Testis (tissue), 2 donors: ENCODE measurements at regions not wholly inside any gene's neighbourhood (a gene's known extent, or its start where the extent isn't known, plus 50 kb on each side); places are given as distances from the start of the nearest gene placed in this dataset.

Source experiments
- DNase-seq: peaks from one replicate; pipeline ENCODE4 v3.0.0-alpha.2; 2019
- H3K27ac ChIP-seq, 2 donors: fragments of 200-600 bp; sonication (generic); one replicate each; pipeline ENCODE4 v1.5.1; 2019
- H3K27me3 ChIP-seq: fragments of 200-600 bp; sonication (generic); one replicate; pipeline ENCODE4 v1.5.1; 2019
- H3K36me3 ChIP-seq: fragments of 200-600 bp; sonication (generic); one replicate; pipeline ENCODE4 v1.5.1; 2017; ENCODE audit warnings: low read depth; ENCODE audit errors: missing control alignments
- H3K4me1 ChIP-seq: fragments of 200-600 bp; sonication (generic); one replicate; pipeline ENCODE4 v1.5.1; 2019
- H3K4me3 ChIP-seq, 2 donors: fragments of 200-600 bp; sonication (generic); one replicate each; pipeline ENCODE4 v1.5.1; 2017 to 2019
- H3K9me3 ChIP-seq: fragments of 200-600 bp; sonication (generic); one replicate; pipeline ENCODE4 v1.5.1; 2017
- POLR2A ChIP-seq: fragments of 450-650 bp; IDR thresholded peaks from one replicate; pipeline ENCODE4 v1.6.1; 2017; ENCODE audit warnings: antibody characterized with exemption, mild to moderate bottlenecking, moderate library complexity
- WGBS, 2 donors: methylation state at CpG; one replicate each; pipeline ENCODE4 v1.1.5; 2018; 5-methylcytosine and 5-hydroxymethylcytosine counted together
- intact Hi-C: fragments of 100-400 bp; cut with DNase I; formaldehyde crosslinking; loops from one replicate; pipeline ENCODE4 v1.15.1; 2023; ENCODE audit warnings: low total_unique reads
- TF ChIP-seq, protein P1 (sequence below), 3 experiments: fragments of 450-650 bp in 2 of 3; fragments of 200-600 bp in 1 of 3; sonication (generic) in 1 of 3; IDR thresholded peaks; one replicate each; pipeline ENCODE4 v1.5.1; 2016 to 2019; ENCODE audit warnings: antibody characterized with exemption in 3 of 3, mild to moderate bottlenecking in 2 of 3, moderate library complexity in 1 of 3

- no peaks in the 10 kb centered on the region for H3K27me3 ChIP-seq
- H3K4me3 ChIP-seq = no peak overlapping the region
- 81 to 82% methylated on average over 16 to 18 of the region's 18 CpGs for WGBS, 2 donors
- no peaks in the 10 kb centered on the region for H3K4me1 ChIP-seq
- DNase-seq = peak; percentile 6
- intact Hi-C loops = no loop called here
- no peaks in the 10 kb centered on the region for H3K9me3 ChIP-seq
- no peak overlapping the region for H3K27ac ChIP-seq
- TF ChIP-seq, protein P1, sequence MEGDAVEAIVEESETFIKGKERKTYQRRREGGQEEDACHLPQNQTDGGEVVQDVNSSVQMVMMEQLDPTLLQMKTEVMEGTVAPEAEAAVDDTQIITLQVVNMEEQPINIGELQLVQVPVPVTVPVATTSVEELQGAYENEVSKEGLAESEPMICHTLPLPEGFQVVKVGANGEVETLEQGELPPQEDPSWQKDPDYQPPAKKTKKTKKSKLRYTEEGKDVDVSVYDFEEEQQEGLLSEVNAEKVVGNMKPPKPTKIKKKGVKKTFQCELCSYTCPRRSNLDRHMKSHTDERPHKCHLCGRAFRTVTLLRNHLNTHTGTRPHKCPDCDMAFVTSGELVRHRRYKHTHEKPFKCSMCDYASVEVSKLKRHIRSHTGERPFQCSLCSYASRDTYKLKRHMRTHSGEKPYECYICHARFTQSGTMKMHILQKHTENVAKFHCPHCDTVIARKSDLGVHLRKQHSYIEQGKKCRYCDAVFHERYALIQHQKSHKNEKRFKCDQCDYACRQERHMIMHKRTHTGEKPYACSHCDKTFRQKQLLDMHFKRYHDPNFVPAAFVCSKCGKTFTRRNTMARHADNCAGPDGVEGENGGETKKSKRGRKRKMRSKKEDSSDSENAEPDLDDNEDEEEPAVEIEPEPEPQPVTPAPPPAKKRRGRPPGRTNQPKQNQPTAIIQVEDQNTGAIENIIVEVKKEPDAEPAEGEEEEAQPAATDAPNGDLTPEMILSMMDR (IDR thresholded peaks at IDR 0.05) = no peak
- no peaks in the 10 kb centered on the region for H3K36me3 ChIP-seq
These were observed 178.4 kb upstream of the MVB12B start for GRCh38 chr9:126147936-126148870.

- Histone ChIP-seq H3K4me3 (no peak overlapping the region), H3K9me3 (no peaks in the 10 kb centered on the region), H3K27me3 (no peaks in the 10 kb centered on the region), H3K27ac (no peak overlapping the region), H3K36me3 (no peaks in the 10 kb centered on the region), H3K4me1 (no peaks in the 10 kb centered on the region)
- TF ChIP-seq, protein P1 (IDR thresholded peaks at IDR 0.05) = no peak
- no peak for TF ChIP-seq POLR2A
- WGBS, 2 donors = 42 to 96% methylated on average over 1 to 4 of the region's 4 CpGs
- no peak for DNase-seq
- intact Hi-C loops = no loop called here
These were observed 177.6 kb upstream of the MVB12B start for GRCh38 chr9:126148994-126149393.

DNA sequence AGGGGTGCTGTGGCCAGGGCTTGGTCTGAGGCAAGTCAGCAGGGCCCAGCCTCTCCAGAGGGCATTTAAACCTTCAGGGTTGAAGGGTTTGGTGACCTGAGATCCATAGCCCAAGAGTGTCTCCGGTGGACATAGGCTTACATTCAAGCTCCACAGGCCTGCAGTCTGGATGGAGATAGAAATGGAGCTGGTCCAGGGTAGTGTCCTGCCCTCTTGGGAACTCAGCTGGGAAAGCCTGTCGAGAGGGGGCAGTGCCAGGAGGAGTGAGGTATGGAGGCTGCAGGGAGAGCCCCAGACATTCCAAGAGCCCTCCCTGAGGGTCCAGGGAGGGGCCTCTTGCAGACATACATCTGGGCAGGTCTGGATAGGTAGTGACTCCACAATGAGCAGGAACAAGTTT, 177.0 kb upstream of the MVB12B start:
- H3K27me3 ChIP-seq = no peaks in the 10 kb centered on the region
- H3K36me3 ChIP-seq = no peaks in the 10 kb centered on the region
- DNase-seq = peak; percentile 6
- 75 to 83% methylated on average over 2 of the region's 2 CpGs for WGBS, 2 donors
- H3K4me3 ChIP-seq = no peak overlapping the region
- no peak for TF ChIP-seq POLR2A
- TF ChIP-seq, protein P1 (IDR thresholded peaks at IDR 0.05) = no peak
- no peaks in the 10 kb centered on the region for H3K9me3 ChIP-seq
- H3K27ac ChIP-seq = no peak overlapping the region
- H3K4me1 ChIP-seq = no peaks in the 10 kb centered on the region
- intact Hi-C loops = no loop called here

DNA sequence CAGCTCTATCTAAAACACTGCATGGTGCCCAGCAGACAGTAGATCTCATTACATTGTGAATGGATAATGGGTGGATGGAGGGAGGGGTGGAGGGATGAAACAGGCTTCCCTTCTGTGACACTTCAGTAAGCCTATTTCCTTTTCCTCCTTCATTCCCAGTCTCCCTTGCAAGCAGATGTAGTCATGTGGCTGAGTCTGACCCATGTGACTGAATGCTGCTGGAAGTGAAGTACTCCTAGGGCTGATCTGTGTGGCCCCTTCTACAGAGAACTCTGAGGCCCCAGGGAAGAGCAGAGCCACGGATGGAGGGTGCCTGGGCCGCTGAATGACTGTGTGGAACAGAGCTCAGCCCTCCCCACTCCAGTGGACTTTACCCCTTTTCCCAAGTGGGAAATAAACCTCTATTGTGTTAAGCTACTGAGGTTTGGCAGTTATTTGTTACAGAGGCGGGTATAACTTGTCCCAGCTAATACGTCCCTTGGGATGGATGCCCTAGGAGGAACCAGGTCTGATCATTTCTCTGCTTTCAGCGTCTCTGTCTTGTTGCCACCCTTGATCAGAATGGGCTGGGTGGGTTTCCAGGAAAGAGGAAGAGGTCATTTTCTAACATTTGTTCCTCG, 176.1 kb upstream of the MVB12B start:
- no peaks in the 10 kb centered on the region for H3K4me1 ChIP-seq
- H3K27ac ChIP-seq = no peak overlapping the region
- TF ChIP-seq, protein P1 (IDR thresholded peaks at IDR 0.05) = no peak
- no peak for TF ChIP-seq POLR2A
- intact Hi-C loops = no loop called here
- no peak overlapping the region for H3K4me3 ChIP-seq
- no peaks in the 10 kb centered on the region for H3K36me3 ChIP-seq
- H3K27me3 ChIP-seq = no peaks in the 10 kb centered on the region
- DNase-seq = peak; percentile 13
- 73 to 78% methylated on average over 6 of the region's 6 CpGs for WGBS, 2 donors
- no peaks in the 10 kb centered on the region for H3K9me3 ChIP-seq
